ENCODE measurements at regions not wholly inside any gene's neighbourhood (a gene's known extent, or its start where the extent isn't known, plus 50 kb on each side); places are given as distances from the start of the nearest gene placed in this dataset.

- intact Hi-C loops (cut with micrococcal nuclease): no loop called here
Measured at GRCh38 chr6:113588646-113589045, 268.5 kb upstream of the MARCKS start.

More at GRCh38 chr6:113588646-113589045, 268.5 kb upstream of the MARCKS start:
- Histone ChIP-seq H3K9me1 (replicated peaks; ENCODE audit: control insufficient read depth, extremely low read depth, insufficient read depth, low read length) (no peaks in the 10 kb centered on the region), H3K4me3 (replicated peaks in 1 of 3; ENCODE audit: insufficient read depth in 1 of 3, low read depth in 1 of 3, low read length in 3 of 3) (no peak overlapping the region), H3K79me2 (ENCODE audit: control insufficient read depth, insufficient read depth, low read length) (no peaks in the 10 kb centered on the region), H4K20me1 (replicated peaks; ENCODE audit: control insufficient read depth, extremely low read depth, insufficient read depth, low read length) (no peaks in the 10 kb centered on the region), H3K4me1 (ENCODE audit: control insufficient read depth, extremely low read depth, insufficient read depth, low read length) (peaks cover 16% of the 10 kb centered on the region), H3K9me3 (replicated peaks; ENCODE audit: control insufficient read depth, insufficient read depth, low read length) (no peaks in the 10 kb centered on the region), H3K36me3 (ENCODE audit: control insufficient read depth in 2 of 2, extremely low read depth in 1 of 2, insufficient read depth in 2 of 2, low read length in 2 of 2) (no peaks in the 10 kb centered on the region), H2AFZ (ENCODE audit: low read depth, low read length) (no peak overlapping the region), H3K9ac (replicated peaks; ENCODE audit: extremely low read depth, insufficient read depth, low read length) (no peak overlapping the region), H3K27ac (ENCODE audit: insufficient read depth, low read depth, low read length) (no peak overlapping the region), H3K4me2 (ENCODE audit: insufficient read depth, low read length) (no peak overlapping the region), H3K27me3 (ENCODE audit: control insufficient read depth in 2 of 2, insufficient read depth in 2 of 2, low read length in 2 of 2) (no peaks in the 10 kb centered on the region)
- BruUV-seq (replicated peaks): no TSS peak
- TF ChIP-seq POLR2A (IDR thresholded peaks at IDR 0.05; ENCODE audit: low read depth, low read length) (no peak), CTCF (IDR thresholded peaks at IDR 0.05; ENCODE audit: extremely low read depth in 1 of 2, insufficient read depth in 1 of 2, low read depth in 1 of 2, low read length in 2 of 2) (no peak), MAX (IDR thresholded peaks at IDR 0.05; ENCODE audit: insufficient read depth, insufficient read length) (no peak), JUN (IDR thresholded peaks at IDR 0.05; ENCODE audit: borderline replicate concordance, insufficient read depth, insufficient read length, low read depth) (no peak), GATA2 (IDR thresholded peaks at IDR 0.05; ENCODE audit: insufficient read depth, insufficient read length, low read depth, low read length) (no peak), FOS (IDR thresholded peaks at IDR 0.05; ENCODE audit: borderline replicate concordance, insufficient read depth, low read length) (no peak), EZH2 (IDR thresholded peaks at IDR 0.05; ENCODE audit: borderline replicate concordance, low read depth, low read length, severe bottlenecking) (no peak), POLR2AphosphoS5 (IDR thresholded peaks at IDR 0.05; ENCODE audit: insufficient read depth, low read depth, low read length) (no peak), MYC (IDR thresholded peaks at IDR 0.05; ENCODE audit: low read depth, low read length) (no peak)
- DNase-seq (ENCODE audit: low read depth, low spot score) (no peak), FAIRE-seq (no peak)
- POLR2A ChIA-PET: no interaction called here
- dilution Hi-C loops (cut with MboI; ENCODE audit: extremely low pct_ligation_motif_present, low sequenced_read_pairs): no loop called here
- CTCF ChIA-PET: interaction anchor here (1.4 kb wide), 1 partner anchor 9 kb away, joined by 3 read pairs; no protein-coding TSS in a partner anchor

Measured in endothelial cell of umbilical vein (primary cell).